PC-3 (cell line): ENCODE measurements at regions not wholly inside any gene's neighbourhood (a gene's known extent, or its start where the extent isn't known, plus 50 kb on each side); places are given as distances from the start of the nearest gene placed in this dataset.

Experiments used
- ATAC-seq: fragments of 200-7000 bp; cut with Tn5 transposase; 2 replicates; pipeline ENCODE4 v1.9.1; 2020; ENCODE audit warnings: mild to moderate bottlenecking, moderate library complexity
- BruUV-seq: library from RNA; stranded (reverse); fragments of 400-500 nt; replicated peaks from 2 replicates; lab custom pipeline; 2021; lab: Mats Ljungman, UMichigan
- CTCF ChIA-PET: fragments of 300-600 bp; sonication (Branson Sonifier 250); formaldehyde crosslinking; loops from one replicate; lab custom pipeline; 2022; ENCODE audit warnings: antibody characterized with exemption; lab: Charles Lee
- POLR2A ChIA-PET: fragments of 300-600 bp; sonication (Branson Sonifier 250); formaldehyde crosslinking; loops from one replicate; lab custom pipeline; 2022; ENCODE audit warnings: antibody characterized with exemption; ENCODE audit not compliant: unreplicated experiment; lab: Charles Lee
- DNase-seq: peaks from one replicate; pipeline ENCODE4 v3.0.0-alpha.2; 2015
- H2AFZ ChIP-seq: fragments of 300-600 bp; sonication (generic); 2 replicates; pipeline ENCODE4 v1.6.0; 2016; ENCODE audit warnings: antibody characterized with exemption, low read length
- H3F3A ChIP-seq: fragments of 300-600 bp; sonication (generic); one replicate; pipeline ENCODE4 v1.6.0; 2017; ENCODE audit warnings: antibody characterized with exemption, low read length, control low read depth, mild to moderate bottlenecking; ENCODE audit not compliant: unreplicated experiment
- H3K27ac ChIP-seq: fragments of 300-600 bp; sonication (generic); 2 replicates; pipeline ENCODE4 v1.5.1; 2016; ENCODE audit warnings: mild to moderate bottlenecking, low read length
- H3K27me3 ChIP-seq: fragments of 300-600 bp; sonication (generic); 2 replicates; pipeline ENCODE4 v1.6.1; 2016; ENCODE audit warnings: low read length, mixed read lengths
- H3K36me3 ChIP-seq: fragments of 300-600 bp; sonication (generic); 2 replicates; pipeline ENCODE4 v1.6.1; 2016; ENCODE audit warnings: low read depth, mixed run types, low read length, mixed read lengths
- H3K4me1 ChIP-seq: fragments of 300-600 bp; sonication (generic); 2 replicates; pipeline ENCODE4 v1.5.1; 2016; ENCODE audit warnings: low read length; ENCODE audit not compliant: insufficient read depth
- H3K4me2 ChIP-seq: fragments of 300-600 bp; sonication (generic); 2 replicates; pipeline ENCODE4 v1.6.0; 2016; ENCODE audit warnings: low read length
- H3K4me3 ChIP-seq: fragments of 300-600 bp; sonication (generic); 2 replicates; pipeline ENCODE4 v1.5.1; 2016; ENCODE audit warnings: mild to moderate bottlenecking, low read length, mixed read lengths
- H3K79me2 ChIP-seq: fragments of 300-600 bp; sonication (generic); 2 replicates; pipeline ENCODE4 v1.6.1; 2017; ENCODE audit warnings: low read length, mixed read lengths
- H3K9ac ChIP-seq: fragments of 300-600 bp; sonication (generic); 2 replicates; pipeline ENCODE4 v1.6.0; 2016; ENCODE audit warnings: mild to moderate bottlenecking, low read length
- H3K9me2 ChIP-seq: fragments of 300-600 bp; sonication (generic); replicated peaks from 2 replicates; pipeline ENCODE4 v1.6.1; 2016; ENCODE audit warnings: mixed run types, low read length, mixed read lengths
- H3K9me3 ChIP-seq: fragments of 300-600 bp; sonication (generic); 2 replicates; pipeline ENCODE4 v1.6.1; 2016; ENCODE audit warnings: low read length, mixed read lengths
- H4K20me1 ChIP-seq: fragments of 300-600 bp; sonication (generic); 2 replicates; pipeline ENCODE4 v1.6.1; 2016; ENCODE audit warnings: low read length, mixed read lengths
- CTCF ChIP-seq: fragments of 300-600 bp; sonication (generic); conservative IDR thresholded peaks from 2 replicates; pipeline ENCODE4 v1.5.1; 2017; ENCODE audit warnings: antibody characterized with exemption, low read depth, mild to moderate bottlenecking, low read length
- EZH2 ChIP-seq: fragments of 300-600 bp; sonication (generic); IDR thresholded peaks from one replicate; pipeline ENCODE4 v1.6.1; 2017; ENCODE audit warnings: antibody characterized with exemption, mild to moderate bottlenecking, low read length; ENCODE audit not compliant: unreplicated experiment
- EZH2phosphoT487 ChIP-seq: fragments of 300-600 bp; sonication (generic); IDR thresholded peaks from 2 replicates; pipeline ENCODE4 v1.6.1; 2018; ENCODE audit warnings: mild to moderate bottlenecking, antibody characterized with exemption, low read length, borderline replicate concordance
- intact Hi-C: fragments of 100-400 bp; cut with micrococcal nuclease; formaldehyde crosslinking; loops from 2 replicates; pipeline ENCODE4 v1.9.0; 2023

DNA sequence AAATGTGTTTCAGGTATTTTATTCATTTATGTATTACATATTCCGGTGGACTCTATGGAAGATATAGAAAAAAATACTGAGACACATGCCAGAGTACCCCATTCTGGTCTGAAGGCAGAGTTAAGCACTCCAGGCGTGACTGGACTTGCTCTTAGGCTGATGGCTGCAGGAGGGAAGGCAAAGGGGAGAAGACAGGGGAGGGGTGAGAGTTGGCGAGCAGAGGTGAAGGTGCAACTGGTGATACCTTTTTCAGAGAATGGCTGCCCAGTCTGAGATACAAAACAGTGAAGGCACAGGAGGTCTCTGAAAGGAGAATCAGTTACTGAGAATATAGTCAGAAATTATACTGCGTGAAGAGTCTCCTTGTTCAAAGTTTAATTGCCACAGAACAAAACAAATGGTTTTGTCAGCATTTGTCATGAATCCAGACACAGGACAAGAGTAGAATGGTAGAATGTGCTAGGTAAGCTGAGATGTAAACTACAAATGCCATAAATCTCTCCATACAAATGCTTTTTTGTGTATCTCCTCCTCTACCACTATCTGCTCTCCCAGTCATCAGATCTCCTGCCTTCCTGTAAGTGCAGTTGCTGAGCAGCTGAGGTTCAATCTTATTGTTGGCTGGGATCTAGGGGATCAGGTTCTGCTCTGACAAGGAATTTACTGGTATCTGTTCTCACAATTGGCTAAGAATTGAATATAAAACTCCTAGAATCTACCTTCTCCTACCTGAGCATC lies 104.2 kb upstream of the DST start:
- Histone ChIP-seq H3K36me3 (0 out of 2 replicates have a peak, but pooled peaks cover 2% of the 10 kb centered on the region), H3K9me2 (no peaks in the 10 kb centered on the region), H3K9me3 (no peaks in the 10 kb centered on the region), H3K4me1 (peaks cover 53% of the 10 kb centered on the region), H3K79me2 (peaks cover 48% of the 10 kb centered on the region), H3K4me2 (no peak overlapping the region), H3K9ac (no peak overlapping the region), H3F3A (no peaks in the 10 kb centered on the region), H4K20me1 (no peaks in the 10 kb centered on the region), H3K27ac (no peak overlapping the region), H3K27me3 (no peaks in the 10 kb centered on the region), H3K4me3 (no peak overlapping the region), H2AFZ (no peak overlapping the region)
- no peak for TF ChIP-seq EZH2
- no peak for TF ChIP-seq CTCF
- no peak for TF ChIP-seq EZH2phosphoT487
- POLR2A ChIA-PET = no interaction called here
- intact Hi-C loops = no loop called here
- CTCF ChIA-PET = no interaction called here
- ATAC-seq (no peak), DNase-seq (no peak)
- no TSS peak for BruUV-seq

- H3K4me1 ChIP-seq = peaks cover 45% of the 10 kb centered on the region
Measured at GRCh38 chr6:56745971-56746370, 103.3 kb upstream of the DST start.

More at GRCh38 chr6:56745971-56746370, 103.3 kb upstream of the DST start:
- H3K9me3 ChIP-seq = no peaks in the 10 kb centered on the region
- H3K79me2 ChIP-seq = peaks cover 43% of the 10 kb centered on the region
- no peak for ATAC-seq
- DNase-seq = no peak
- no peak overlapping the region for H2AFZ ChIP-seq
- no peak overlapping the region for H3K9ac ChIP-seq
- ChIA-PET CTCF (no interaction called here), POLR2A (no interaction called here)
- H3K27ac ChIP-seq = no peak overlapping the region
- BruUV-seq = no TSS peak
- H3K9me2 ChIP-seq = no peaks in the 10 kb centered on the region
- TF ChIP-seq EZH2 = no peak
- TF ChIP-seq CTCF = no peak
- no peak for TF ChIP-seq EZH2phosphoT487
- H3K36me3 ChIP-seq = 0 out of 2 replicates have a peak, but pooled peaks cover 2% of the 10 kb centered on the region
- H3K4me2 ChIP-seq = no peak overlapping the region
- no peaks in the 10 kb centered on the region for H3K27me3 ChIP-seq
- H4K20me1 ChIP-seq = no peaks in the 10 kb centered on the region
- H3K4me3 ChIP-seq = no peak overlapping the region
- intact Hi-C loops = no loop called here
- H3F3A ChIP-seq = no peaks in the 10 kb centered on the region
